ENCODE measurements at regions not wholly inside any gene's neighbourhood (a gene's known extent, or its start where the extent isn't known, plus 50 kb on each side); places are given as distances from the start of the nearest gene placed in this dataset.

GRCh38 chrX:114071412-114071811, 512.5 kb upstream of the HTR2C start:
- Histone ChIP-seq H3K9me3 (replicated peaks; ENCODE audit: control insufficient read depth, insufficient read depth, low read depth, low read length) (no peaks in the 10 kb centered on the region), H3K4me3 (no peak overlapping the region), H3K27ac (ENCODE audit: extremely low read depth, low read depth, low read length) (peak overlapping the region; percentile 53; the same call in 2 of the 3 replicates), H3K4me2 (ENCODE audit: insufficient read depth, low read length) (peak overlapping the region; percentile 24; the same call in 1 of the 2 replicates), H3K36me3 (ENCODE audit: control insufficient read depth, insufficient read depth, low read length) (no peaks in the 10 kb centered on the region), H3K79me2 (ENCODE audit: control insufficient read depth, insufficient read depth, low read length) (no peaks in the 10 kb centered on the region; the same call in 2 of the 3 replicates), H3K27me3 (ENCODE audit: control insufficient read depth in 2 of 2, insufficient read depth in 2 of 2, low read length in 2 of 2) (no peaks in the 10 kb centered on the region), H3K9me1 (ENCODE audit: control insufficient read depth, insufficient read depth, low read length) (no peaks in the 10 kb centered on the region), H2AFZ (ENCODE audit: low read depth, low read length) (peak overlapping the region; percentile 88), H4K20me1 (replicated peaks; ENCODE audit: control insufficient read depth, insufficient read depth, low read length) (no peaks in the 10 kb centered on the region), H3K9ac (ENCODE audit: insufficient read depth in 1 of 2, low read depth in 2 of 2, low read length in 2 of 2) (peak overlapping the region in 1 of 2 experiments; percentile 18; a peak in 1 of 4 replicates), H3K4me1 (replicated peaks in 1 of 2; ENCODE audit: control insufficient read depth in 2 of 2, insufficient read depth in 2 of 2, low read length in 2 of 2) (peaks cover 0 to 16% of the 10 kb centered on the region in 2 experiments; a peak in 3 of 5 replicates)
- in situ Hi-C loops (cut with MboI), result no loop called here
- ChIA-PET CTCF (ENCODE audit: low intra/inter-chr PET ratio) (no interaction called here), POLR2A (interaction anchor here (2.6 kb wide), 1 partner anchor 12 kb away, joined by 9 read pairs; no protein-coding TSS in a partner anchor)
- BruUV-seq (replicated peaks), result no TSS peak
- peak; percentile 59 for ATAC-seq
- WGBS (ENCODE audit: insufficient coverage, low coverage, missing lambda C conversion rate), result 33% methylated on average over 5 of the region's 5 CpGs
- DNase-seq (ENCODE audit: extremely low read depth in 1 of 4, low spot score in 3 of 4), result peak in 1 of 4 experiments; percentile 59
- intact Hi-C loops (cut with micrococcal nuclease), result loop anchor here (5.0 to 10.0 kb wide), 2 partner anchors 77 to 124 kb away; no protein-coding TSS in a partner anchor
- FAIRE-seq, result no peak
- no peak for TF ChIP-seq ZNF445 (CRISPR knock-in tag; IDR thresholded peaks at IDR 0.05; ENCODE audit: low read depth)
- no peak for TF ChIP-seq YBX1 (IDR thresholded peaks at IDR 0.05)
- TF ChIP-seq EP300 (IDR thresholded peaks at IDR 0.05; ENCODE audit: low read length), result peak; percentile 26; the same call in 1 of the 2 replicates
- peak in 1 of 3 experiments; percentile 56; a peak in 1 of 6 replicates for TF ChIP-seq ZBTB11 (CRISPR knock-in tag; IDR thresholded peaks at IDR 0.05)
- TF ChIP-seq ZBTB12 (CRISPR knock-in tag; IDR thresholded peaks at IDR 0.05), result peak; percentile 43; the same call in 1 of the 2 replicates
- TF ChIP-seq CBFA2T2 (conservative IDR thresholded peaks at IDR 0.05), result peak; percentile 49
- TF ChIP-seq ZNF586 (CRISPR knock-in tag; conservative IDR thresholded peaks at IDR 0.05), result peak; percentile 63; the same call in 1 of the 2 replicates
- TF ChIP-seq HINFP (tag; conservative IDR thresholded peaks at IDR 0.05; ENCODE audit: low read depth), result peak; percentile 81
- TF ChIP-seq L3MBTL2 (IDR thresholded peaks at IDR 0.05), result peak; percentile 36; the same call in 1 of the 2 replicates
- TF ChIP-seq ZNF197 (CRISPR knock-in tag; IDR thresholded peaks at IDR 0.05; ENCODE audit: low read depth), result peak; percentile 67; the same call in 1 of the 2 replicates
- no peak for TF ChIP-seq ETS1 (conservative IDR thresholded peaks at IDR 0.05; ENCODE audit: control insufficient read depth, low read depth, low read length)
- TF ChIP-seq MNT (conservative IDR thresholded peaks at IDR 0.05), result 0 out of 4 replicates have a peak, but pooled peaks of 1 of the 2 experiments have one; percentile 20

Measured in K562 (cell line).